OCI-LY3 (cell line): ENCODE measurements at regions not wholly inside any gene's neighbourhood (a gene's known extent, or its start where the extent isn't known, plus 50 kb on each side); places are given as distances from the start of the nearest gene placed in this dataset.
"Not testable (repeated sequence)": the region's sequence is repeated elsewhere in the genome, so short reads cannot be mapped to it uniquely, and the experiment has no call there.

Experiments used
- CTCF ChIP-seq: fragments of 200-600, 300-600 bp; sonication (generic); IDR thresholded peaks from 2 replicates; pipeline ENCODE4 v1.5.1; 2014; ENCODE audit warnings: antibody characterized with exemption, low read length, low read depth
- EZH2phosphoT487 ChIP-seq: fragments of 200-600 bp; shearing (Covaris generic); IDR thresholded peaks from 2 replicates; pipeline ENCODE4 v1.6.1; 2018; ENCODE audit warnings: antibody characterized with exemption, mixed run types, low read depth

- not testable (repeated sequence) for TF ChIP-seq CTCF, EZH2phosphoT487
These were observed 61.6 kb downstream of the SRGAP2 start for GRCh38 chr1:206264916-206265315.
